ENCODE measurements at regions not wholly inside any gene's neighbourhood (a gene's known extent, or its start where the extent isn't known, plus 50 kb on each side); places are given as distances from the start of the nearest gene placed in this dataset.

DNA sequence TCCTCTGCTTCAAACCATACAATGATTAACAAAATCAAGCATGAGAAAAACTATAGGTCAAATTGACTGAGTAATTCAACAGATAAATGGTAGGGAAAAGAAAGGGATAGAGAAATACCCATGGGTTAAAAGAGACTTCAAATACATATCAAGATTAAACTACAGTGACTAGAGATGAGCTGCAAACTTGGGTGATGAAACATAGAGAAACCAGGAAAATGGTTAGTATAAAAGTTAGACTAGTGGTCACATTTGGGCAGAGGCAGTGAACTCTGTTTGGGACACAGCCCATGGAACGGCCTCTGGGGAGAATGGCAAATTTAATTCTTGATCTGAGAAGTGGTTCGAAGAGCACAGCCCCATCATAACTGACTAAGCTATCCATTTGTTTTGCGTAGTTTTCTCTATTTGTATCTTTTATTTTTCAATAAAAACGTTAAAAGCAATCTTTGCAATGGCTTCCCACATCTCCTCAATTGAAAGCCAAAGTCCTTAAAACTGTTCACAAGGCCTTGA lies 99.4 kb downstream of the APIP start:
- TF ChIP-seq CTCF (conservative IDR thresholded peaks at IDR 0.05; ENCODE audit: low read length) (no peak), EZH2phosphoT487 (IDR thresholded peaks at IDR 0.05; ENCODE audit: borderline replicate concordance, low read depth, low read length) (no peak)

Measured in OCI-LY7 (cell line).